HG02798 (cell line): ENCODE measurements at regions not wholly inside any gene's neighbourhood (a gene's known extent, or its start where the extent isn't known, plus 50 kb on each side); places are given as distances from the start of the nearest gene placed in this dataset.

ENCODE experiments used
- ATAC-seq: cut with Tn5 transposase; IDR thresholded peaks from one replicate; pipeline ENCODE4 v1.9.1; 2021; ENCODE audit warnings: mild to moderate bottlenecking; ENCODE audit not compliant: unreplicated experiment, poor library complexity

- ATAC-seq: no peak
These were observed 364.5 kb upstream of the CDH2 start for GRCh38 chr18:28541276-28541930.

- ATAC-seq: no peak
These were observed 352.7 kb upstream of the CDH2 start for GRCh38 chr18:28529644-28530043.

GRCh38 chr18:28526196-28526595, 349.3 kb upstream of the CDH2 start:
- no peak for ATAC-seq

GRCh38 chr18:28523758-28524475, 347.0 kb upstream of the CDH2 start:
- ATAC-seq: no peak

GRCh38 chr18:28522236-28522635, 345.3 kb upstream of the CDH2 start:
- ATAC-seq: no peak

- no peak for ATAC-seq
These were observed 343.1 kb upstream of the CDH2 start for GRCh38 chr18:28519997-28520396.

GRCh38 chr18:28514699-28515098, 337.8 kb upstream of the CDH2 start:
- ATAC-seq: no peak

GRCh38 chr18:28512357-28512756, 335.4 kb upstream of the CDH2 start:
- ATAC-seq: peak; percentile 55

- ATAC-seq: no peak
These were observed 334.5 kb upstream of the CDH2 start for GRCh38 chr18:28511413-28511821.

GRCh38 chr18:28510210-28510609, 333.3 kb upstream of the CDH2 start:
- no peak for ATAC-seq

GRCh38 chr18:28504066-28504465, 327.1 kb upstream of the CDH2 start:
- no peak for ATAC-seq

GRCh38 chr18:28494151-28494550, 317.2 kb upstream of the CDH2 start:
- no peak for ATAC-seq

- ATAC-seq: no peak
These were observed 309.0 kb upstream of the CDH2 start for GRCh38 chr18:28485918-28486317.

GRCh38 chr18:28485210-28485801, 308.4 kb upstream of the CDH2 start:
- no peak for ATAC-seq

GRCh38 chr18:28478531-28478930, 301.6 kb upstream of the CDH2 start:
- no peak for ATAC-seq

GRCh38 chr18:28476302-28476701, 299.4 kb upstream of the CDH2 start:
- no peak for ATAC-seq

- no peak for ATAC-seq
These were observed 293.0 kb upstream of the CDH2 start for GRCh38 chr18:28469946-28470345.

- no peak for ATAC-seq
These were observed 292.0 kb upstream of the CDH2 start for GRCh38 chr18:28468901-28469300.

GRCh38 chr18:28466204-28466603, 289.3 kb upstream of the CDH2 start:
- ATAC-seq: no peak

GRCh38 chr18:28459587-28459986, 282.7 kb upstream of the CDH2 start:
- ATAC-seq: no peak

- ATAC-seq: no peak
These were observed 281.8 kb upstream of the CDH2 start for GRCh38 chr18:28458751-28459150.

GRCh38 chr18:28457784-28458183, 280.9 kb upstream of the CDH2 start:
- no peak for ATAC-seq
